Ovary (tissue), 3 donors: ENCODE measurements at regions not wholly inside any gene's neighbourhood (a gene's known extent, or its start where the extent isn't known, plus 50 kb on each side); places are given as distances from the start of the nearest gene placed in this dataset.

Source experiments
- CTCF ChIP-seq, 3 donors: fragments of 450-650 bp in 2 of 3; fragments of 200-600 bp in 1 of 3; IDR thresholded peaks; one replicate each; pipeline versions ENCODE4 v1.5.1 to v1.8.0; 2016 to 2022; ENCODE audit warnings: antibody characterized with exemption in 3 of 3, mild to moderate bottlenecking in 1 of 3
- EP300 ChIP-seq: sonication (generic); formaldehyde crosslinking; IDR thresholded peaks from one replicate; pipeline ENCODE4 v1.6.1; 2017; ENCODE audit warnings: antibody characterized with exemption
- POLR2A ChIP-seq: fragments of 450-650 bp; IDR thresholded peaks from one replicate; pipeline ENCODE4 v1.6.1; 2017; ENCODE audit warnings: antibody characterized with exemption, mild to moderate bottlenecking, moderate library complexity
- donor health status: DM: no; HTN: no; CAD: no.

- no peak for TF ChIP-seq EP300
- TF ChIP-seq CTCF (IDR thresholded peaks at IDR 0.05): no peak
- TF ChIP-seq POLR2A: no peak
Measured at GRCh38 chr10:37680243-37680683, 177.1 kb downstream of the ZNF248 start.
